Gastroesophageal sphincter (tissue), 3 donors: ENCODE measurements at regions not wholly inside any gene's neighbourhood (a gene's known extent, or its start where the extent isn't known, plus 50 kb on each side); places are given as distances from the start of the nearest gene placed in this dataset.

Experiments used
- CTCF ChIP-seq, 4 experiments: fragments of 200-600 bp in 2 of 4; fragments of 450-650 bp in 2 of 4; sonication (generic) in 1 of 4; IDR thresholded peaks; one replicate each; pipeline ENCODE4 v1.5.1; 2017 to 2019; ENCODE audit warnings: antibody characterized with exemption in 4 of 4, mild to moderate bottlenecking in 2 of 4, moderate library complexity in 2 of 4
- POLR2A ChIP-seq, 2 donors: fragments of 450-650 bp; IDR thresholded peaks; one replicate each; pipeline ENCODE4 v1.6.1; 2017; ENCODE audit warnings: antibody characterized with exemption in 2 of 2, mild to moderate bottlenecking in 2 of 2, moderate library complexity in 1 of 2

DNA sequence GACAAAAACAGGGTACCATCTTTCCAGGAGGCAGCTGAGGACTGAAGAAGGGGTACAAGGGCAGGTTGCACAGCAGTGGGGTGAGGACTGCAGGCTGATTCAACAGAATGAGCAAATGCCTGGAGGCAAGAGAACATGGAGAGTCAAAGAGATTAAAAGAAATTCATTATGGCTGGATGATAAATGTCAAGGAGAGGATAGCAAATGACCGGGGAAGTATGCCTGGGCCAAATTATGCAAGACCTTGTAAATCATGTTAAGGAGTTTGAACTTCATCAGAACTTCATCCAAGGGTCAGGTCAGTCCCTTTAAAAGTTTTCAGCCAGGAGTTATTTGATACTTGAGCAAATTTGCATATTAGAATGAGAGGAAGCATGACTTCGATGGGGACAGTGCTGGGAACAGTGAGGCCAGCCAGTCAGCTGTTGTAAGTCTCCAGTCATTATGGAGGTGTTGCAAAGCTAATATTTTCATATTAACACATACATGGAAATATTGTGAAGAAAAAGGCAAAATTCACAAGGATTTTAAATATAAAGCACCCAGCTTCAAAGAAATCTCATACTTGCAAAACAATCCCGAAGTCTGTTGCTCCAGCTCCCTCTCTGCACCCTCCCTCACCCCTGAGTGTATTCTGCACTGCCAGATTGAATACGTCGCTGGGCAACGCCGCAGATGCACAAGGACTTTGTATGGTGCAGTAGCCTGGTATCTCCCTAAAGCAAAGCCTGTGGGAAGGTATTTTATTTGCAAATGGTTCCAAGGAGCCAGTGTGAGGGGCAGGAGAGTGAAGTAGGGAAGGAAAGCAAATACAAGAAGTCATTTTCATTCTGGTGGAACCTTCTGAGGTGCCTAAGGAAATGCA is 509.8 kb upstream of the TLE4 start:
- TF ChIP-seq CTCF (IDR thresholded peaks at IDR 0.05) (no peak), POLR2A (IDR thresholded peaks at IDR 0.05) (no peak)
